ENCODE measurements at regions not wholly inside any gene's neighbourhood (a gene's known extent, or its start where the extent isn't known, plus 50 kb on each side); places are given as distances from the start of the nearest gene placed in this dataset.

GRCh38 chr16:74073456-74073855 is 223.2 kb upstream of the PSMD7 start:
- TF ChIP-seq POLR2A (IDR thresholded peaks at IDR 0.05) (no peak), CTCF (IDR thresholded peaks at IDR 0.05) (no peak), EP300 (IDR thresholded peaks at IDR 0.05) (no peak), POLR2AphosphoS5 (IDR thresholded peaks at IDR 0.05) (no peak)

All from upper lobe of left lung (tissue), 4 donors.